ENCODE measurements at regions not wholly inside any gene's neighbourhood (a gene's known extent, or its start where the extent isn't known, plus 50 kb on each side); places are given as distances from the start of the nearest gene placed in this dataset.
"Not testable (repeated sequence)": the region's sequence is repeated elsewhere in the genome, so short reads cannot be mapped to it uniquely, and the experiment has no call there.

- CTCF ChIA-PET = no interaction called here
- 76% methylated on average over 1 of the region's 1 CpG for WGBS (ENCODE audit: missing lambda C conversion rate)
- no peak for DNase-seq (ENCODE audit: low read depth in 1 of 2, low spot score in 1 of 2)
These were observed 202.2 kb upstream of the TP63 start for GRCh38 chr3:189429019-189429418.

GRCh38 chr3:189430166-189430565 lies 201.0 kb upstream of the TP63 start:
- 80% methylated on average over 1 of the region's 2 CpGs for WGBS (ENCODE audit: missing lambda C conversion rate)
- Histone ChIP-seq H3K27ac (no peak overlapping the region; a peak in 1 of 6 replicates), H3K4me1 (0 out of 3 replicates have a peak, but pooled peaks cover 2% of the 10 kb centered on the region), H3K4me3 (no peak overlapping the region), H3K4me2 (no peak overlapping the region), H3K9me3 (no peaks in the 10 kb centered on the region)
- ChIA-PET CTCF (no interaction called here), POLR2A (no interaction called here)
- FAIRE-seq (no peak), DNase-seq (ENCODE audit: low read depth in 1 of 2, low spot score in 1 of 2) (no peak), ATAC-seq (no peak)
- TF ChIP-seq KDM5A (IDR thresholded peaks at IDR 0.05) = no peak
- no peak for TF ChIP-seq JUN (IDR thresholded peaks at IDR 0.05)
- no peak for TF ChIP-seq EHMT2 (IDR thresholded peaks at IDR 0.05; ENCODE audit: low read depth)
- TF ChIP-seq HOXB13 (CRISPR knock-in tag; IDR thresholded peaks at IDR 0.05; ENCODE audit: low read depth) = no peak
- no peak for TF ChIP-seq TP53 (CRISPR knock-in tag; IDR thresholded peaks at IDR 0.05)
- no peak for TF ChIP-seq PBX3 (IDR thresholded peaks at IDR 0.05)
- TF ChIP-seq GATA3 (IDR thresholded peaks at IDR 0.05; ENCODE audit: borderline replicate concordance) = no peak
- no peak for TF ChIP-seq HOXB5 (CRISPR knock-in tag; IDR thresholded peaks at IDR 0.05)
- no peak for TF ChIP-seq RCOR1 (IDR thresholded peaks at IDR 0.05; ENCODE audit: low read depth, low read length)

More at GRCh38 chr3:189429019-189429418, 202.2 kb upstream of the TP63 start:
- H3K27ac ChIP-seq = peak overlapping the region in 1 of 2 experiments; percentile 15; a peak in 1 of 6 replicates
- TF ChIP-seq FOXS1 (CRISPR knock-in tag; IDR thresholded peaks at IDR 0.05) (no peak), MAX (IDR thresholded peaks at IDR 0.05) (no peak), CHD2 (IDR thresholded peaks at IDR 0.05; ENCODE audit: low read length, partially characterized antibody) (no peak), SMC3 (IDR thresholded peaks at IDR 0.05) (no peak), FOSL2 (IDR thresholded peaks at IDR 0.05) (no peak), FOSL2 (CRISPR knock-in tag; IDR thresholded peaks at IDR 0.05) (no peak)
- no peak overlapping the region for H3K4me3 ChIP-seq
- no peaks in the 10 kb centered on the region for H3K9me3 ChIP-seq
- POLR2A ChIA-PET = no interaction called here
- ATAC-seq = no peak
- H3K4me2 ChIP-seq = no peak overlapping the region
- H3K4me1 ChIP-seq = 0 out of 3 replicates have a peak, but pooled peaks cover 2% of the 10 kb centered on the region
- no peak for FAIRE-seq

- H3K4me3 ChIP-seq; ATAC-seq; H3K9me3 ChIP-seq; FAIRE-seq; DNase-seq (ENCODE audit: low read depth in 1 of 2, low spot score in 1 of 2); POLR2A ChIA-PET; H3K4me1 ChIP-seq; H3K27ac ChIP-seq; H3K4me2 ChIP-seq: not testable (repeated sequence)
- 92% methylated on average over 10 of the region's 10 CpGs for WGBS (ENCODE audit: missing lambda C conversion rate)
- CTCF ChIA-PET = interaction anchor here (0.9 kb wide), 1 partner anchor 22 kb away, joined by 3 read pairs; no protein-coding TSS in a partner anchor
These were observed 188.9 kb upstream of the TP63 start for GRCh38 chr3:189442257-189442656.

- ATAC-seq = no peak
- no peak for FAIRE-seq
- TF ChIP-seq SMC3 (IDR thresholded peaks at IDR 0.05) (no peak), JUNB (IDR thresholded peaks at IDR 0.05) (no peak), USF2 (IDR thresholded peaks at IDR 0.05) (no peak), RARB (CRISPR knock-in tag; IDR thresholded peaks at IDR 0.05) (no peak), CBX2 (IDR thresholded peaks at IDR 0.05; ENCODE audit: borderline replicate concordance, low read depth) (no peak), PBX3 (IDR thresholded peaks at IDR 0.05) (no peak), ZC3H11A (IDR thresholded peaks at IDR 0.05) (no peak), ATOH8 (CRISPR knock-in tag; IDR thresholded peaks at IDR 0.05; ENCODE audit: low read depth) (no peak), CBX8 (IDR thresholded peaks at IDR 0.05) (no peak), EHMT2 (IDR thresholded peaks at IDR 0.05; ENCODE audit: low read depth) (no peak), REST (IDR thresholded peaks at IDR 0.05) (no peak)
These were observed 184.1 kb upstream of the TP63 start for GRCh38 chr3:189446959-189447560.

More at GRCh38 chr3:189446959-189447560, 184.1 kb upstream of the TP63 start:
- Histone ChIP-seq H3K4me3 (no peak overlapping the region), H3K4me1 (0 out of 3 replicates have a peak, but pooled peaks cover 4% of the 10 kb centered on the region), H3K9me3 (no peaks in the 10 kb centered on the region), H3K4me2 (no peak overlapping the region), H3K27ac (no peak overlapping the region)
- DNase-seq (ENCODE audit: low read depth in 1 of 2, low spot score in 1 of 2) = no peak
- CTCF ChIA-PET = no interaction called here
- 57% methylated on average over 3 of the region's 3 CpGs for WGBS (ENCODE audit: missing lambda C conversion rate)
- POLR2A ChIA-PET = no interaction called here

Measured in A549 (cell line).